MG63 (cell line): ENCODE measurements at regions not wholly inside any gene's neighbourhood (a gene's known extent, or its start where the extent isn't known, plus 50 kb on each side); places are given as distances from the start of the nearest gene placed in this dataset.

Source experiments
- DNase-seq: peaks from one replicate; pipeline ENCODE4 v3.0.0-alpha.2; 2020
- H3K27me3 ChIP-seq: fragments of 250-450 bp; sonication (Bioruptor Pico); 2 replicates; pipeline ENCODE4 v1.5.1; 2020; ENCODE audit warnings: mild to moderate bottlenecking, moderate library complexity
- H3K36me3 ChIP-seq: fragments of 250-450 bp; sonication (Bioruptor Pico); 2 replicates; pipeline ENCODE4 v1.5.1; 2020; ENCODE audit warnings: mild to moderate bottlenecking, moderate library complexity
- H3K4me3 ChIP-seq: fragments of 250-450 bp; sonication (Bioruptor Pico); 2 replicates; pipeline ENCODE4 v1.5.1; 2020; ENCODE audit warnings: mild to moderate bottlenecking, moderate library complexity
- H3K9me3 ChIP-seq: fragments of 250-450 bp; sonication (Bioruptor Pico); 2 replicates; pipeline ENCODE4 v1.5.1; 2020; ENCODE audit warnings: mild to moderate bottlenecking, moderate library complexity

DNA sequence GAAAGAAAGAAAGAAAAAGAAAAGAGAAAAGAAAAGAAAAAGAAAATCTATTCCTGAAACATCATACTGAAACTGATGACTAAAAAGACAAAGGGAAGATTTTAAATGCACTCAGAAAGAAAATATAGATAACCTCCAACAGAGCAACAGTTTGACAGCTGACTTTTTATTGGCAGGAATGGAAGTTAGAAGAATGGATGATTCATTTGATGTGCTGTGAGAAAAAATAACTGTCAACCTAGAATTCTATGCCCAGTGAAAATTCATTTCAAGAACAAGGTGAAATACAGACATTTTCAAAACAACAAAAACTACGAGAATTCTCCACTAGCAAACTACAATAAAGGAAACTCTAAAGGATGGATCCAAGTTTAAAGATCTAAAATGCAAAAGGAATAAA lies 50.5 kb upstream of the HSPA12A start:
- H3K27me3 ChIP-seq, result no peaks in the 10 kb centered on the region
- no peaks in the 10 kb centered on the region for H3K36me3 ChIP-seq
- no peaks in the 10 kb centered on the region for H3K9me3 ChIP-seq
- no peak overlapping the region for H3K4me3 ChIP-seq
- no peak for DNase-seq

- Histone ChIP-seq H3K9me3 (no peaks in the 10 kb centered on the region), H3K27me3 (no peaks in the 10 kb centered on the region), H3K4me3 (no peak overlapping the region), H3K36me3 (no peaks in the 10 kb centered on the region)
- no peak for DNase-seq
These were observed 52.8 kb upstream of the ENO4 start for GRCh38 chr10:116796469-116796868.

- H3K36me3 ChIP-seq, result no peaks in the 10 kb centered on the region
- peak; percentile 45 for DNase-seq
- no peak overlapping the region for H3K4me3 ChIP-seq
- H3K9me3 ChIP-seq, result no peaks in the 10 kb centered on the region
- no peaks in the 10 kb centered on the region for H3K27me3 ChIP-seq
These were observed 52.3 kb upstream of the ENO4 start for GRCh38 chr10:116796910-116797513.

DNA sequence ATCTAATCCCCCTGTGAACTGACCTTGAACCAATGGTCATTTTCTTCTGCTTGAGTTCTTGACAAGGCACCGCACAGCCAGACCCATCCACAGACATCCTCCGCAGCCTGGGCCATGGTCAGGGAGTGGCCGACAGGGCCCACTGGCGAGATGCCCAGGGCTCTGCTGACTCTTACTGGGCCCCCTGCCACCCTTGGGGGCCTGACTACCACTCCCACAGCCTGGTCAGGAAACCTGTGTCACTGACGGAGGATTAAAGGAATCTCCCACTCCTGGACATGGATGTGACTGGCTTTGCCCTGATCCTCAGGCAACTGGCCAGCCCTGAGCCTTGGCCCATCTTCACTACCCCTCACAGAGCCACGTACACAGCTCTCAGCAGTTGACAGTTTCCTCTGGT lies 50.4 kb upstream of the ENO4 start:
- Histone ChIP-seq H3K4me3 (no peak overlapping the region), H3K27me3 (no peaks in the 10 kb centered on the region), H3K9me3 (no peaks in the 10 kb centered on the region), H3K36me3 (no peaks in the 10 kb centered on the region)
- no peak for DNase-seq
